ENCODE measurements at regions not wholly inside any gene's neighbourhood (a gene's known extent, or its start where the extent isn't known, plus 50 kb on each side); places are given as distances from the start of the nearest gene placed in this dataset.

DNA sequence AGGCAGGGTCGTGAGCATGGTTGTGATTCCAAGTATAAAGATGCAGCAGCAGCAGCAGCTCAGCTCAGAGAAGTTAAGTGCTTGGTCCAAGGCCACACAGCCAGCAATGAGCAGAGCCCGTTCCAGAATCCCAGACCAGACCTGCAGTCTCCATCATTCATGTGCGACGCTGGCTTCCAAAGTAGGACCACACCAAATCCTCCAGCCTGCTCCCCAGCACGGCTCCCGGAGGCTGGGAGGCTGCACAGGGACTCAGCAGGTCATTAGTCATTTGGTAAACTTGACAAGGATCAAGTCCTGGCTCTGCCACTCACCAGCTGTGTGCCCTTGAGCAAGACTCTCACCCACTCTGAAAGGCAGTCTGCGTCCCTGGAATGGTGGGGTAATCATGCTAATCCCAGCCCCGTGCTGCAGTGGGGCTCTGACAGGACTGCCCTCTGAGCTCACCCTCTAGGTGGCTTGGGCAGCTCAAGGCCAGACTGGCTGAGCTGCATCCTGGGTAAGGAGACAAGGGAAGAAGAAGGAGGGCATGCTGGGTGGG, 95.1 kb upstream of the TMEM132E start (continued):
- TF ChIP-seq MAZ (IDR thresholded peaks at IDR 0.05; ENCODE audit: borderline replicate concordance, low read depth, low read length) (no peak), HOXB13 (CRISPR knock-in tag; IDR thresholded peaks at IDR 0.05; ENCODE audit: low read depth) (no peak), KDM1A (IDR thresholded peaks at IDR 0.05; ENCODE audit: low read depth) (no peak), CHD2 (IDR thresholded peaks at IDR 0.05; ENCODE audit: low read length, partially characterized antibody) (no peak)
- TF ChIP-seq, protein P1, sequence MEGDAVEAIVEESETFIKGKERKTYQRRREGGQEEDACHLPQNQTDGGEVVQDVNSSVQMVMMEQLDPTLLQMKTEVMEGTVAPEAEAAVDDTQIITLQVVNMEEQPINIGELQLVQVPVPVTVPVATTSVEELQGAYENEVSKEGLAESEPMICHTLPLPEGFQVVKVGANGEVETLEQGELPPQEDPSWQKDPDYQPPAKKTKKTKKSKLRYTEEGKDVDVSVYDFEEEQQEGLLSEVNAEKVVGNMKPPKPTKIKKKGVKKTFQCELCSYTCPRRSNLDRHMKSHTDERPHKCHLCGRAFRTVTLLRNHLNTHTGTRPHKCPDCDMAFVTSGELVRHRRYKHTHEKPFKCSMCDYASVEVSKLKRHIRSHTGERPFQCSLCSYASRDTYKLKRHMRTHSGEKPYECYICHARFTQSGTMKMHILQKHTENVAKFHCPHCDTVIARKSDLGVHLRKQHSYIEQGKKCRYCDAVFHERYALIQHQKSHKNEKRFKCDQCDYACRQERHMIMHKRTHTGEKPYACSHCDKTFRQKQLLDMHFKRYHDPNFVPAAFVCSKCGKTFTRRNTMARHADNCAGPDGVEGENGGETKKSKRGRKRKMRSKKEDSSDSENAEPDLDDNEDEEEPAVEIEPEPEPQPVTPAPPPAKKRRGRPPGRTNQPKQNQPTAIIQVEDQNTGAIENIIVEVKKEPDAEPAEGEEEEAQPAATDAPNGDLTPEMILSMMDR (IDR thresholded peaks at IDR 0.05), result no peak
- TF ChIP-seq, protein P2, sequence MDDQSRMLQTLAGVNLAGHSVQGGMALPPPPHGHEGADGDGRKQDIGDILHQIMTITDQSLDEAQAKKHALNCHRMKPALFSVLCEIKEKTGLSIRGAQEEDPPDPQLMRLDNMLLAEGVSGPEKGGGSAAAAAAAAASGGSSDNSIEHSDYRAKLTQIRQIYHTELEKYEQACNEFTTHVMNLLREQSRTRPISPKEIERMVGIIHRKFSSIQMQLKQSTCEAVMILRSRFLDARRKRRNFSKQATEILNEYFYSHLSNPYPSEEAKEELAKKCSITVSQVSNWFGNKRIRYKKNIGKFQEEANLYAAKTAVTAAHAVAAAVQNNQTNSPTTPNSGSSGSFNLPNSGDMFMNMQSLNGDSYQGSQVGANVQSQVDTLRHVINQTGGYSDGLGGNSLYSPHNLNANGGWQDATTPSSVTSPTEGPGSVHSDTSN (IDR thresholded peaks at IDR 0.05), result no peak

DNA sequence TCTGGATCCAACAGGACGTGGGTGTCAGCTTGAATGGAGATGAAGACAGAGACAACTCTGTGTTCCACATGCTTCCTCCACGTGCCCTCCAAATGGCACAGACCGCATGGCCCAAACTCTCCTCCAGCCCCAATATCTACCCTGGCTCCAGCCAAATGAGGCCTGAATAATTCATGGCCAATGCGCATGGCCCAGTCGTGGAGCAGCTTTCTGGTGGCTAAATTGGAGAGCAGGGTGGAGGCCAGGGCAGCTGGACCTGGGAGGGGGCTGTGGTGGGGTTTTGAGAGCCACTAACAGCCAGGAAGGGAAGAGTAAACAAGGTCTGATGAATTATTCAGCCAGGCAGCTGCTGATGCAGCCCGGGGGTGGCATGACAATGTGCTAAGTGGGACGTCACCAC, 96.7 kb upstream of the TMEM132E start:
- Histone ChIP-seq H3K9me3 (no peaks in the 10 kb centered on the region), H3K4me2 (no peak overlapping the region), H3K4me1 (no peaks in the 10 kb centered on the region), H3K4me3 (no peak overlapping the region), H3K27ac (no peak overlapping the region)
- DNase-seq (ENCODE audit: low read depth in 1 of 2, low spot score in 1 of 2) (no peak), FAIRE-seq (no peak), ATAC-seq (no peak)
- ChIA-PET CTCF (interaction anchor here (0.7 to 1.6 kb wide), 2 partner anchors 12 to 13 kb away, joined by 3 to 5 read pairs; no protein-coding TSS in a partner anchor), POLR2A (no interaction called here)
- WGBS (ENCODE audit: missing lambda C conversion rate), result 25% methylated on average over 7 of the region's 7 CpGs
- TF ChIP-seq TP53 (CRISPR knock-in tag; IDR thresholded peaks at IDR 0.05), result no peak
- TF ChIP-seq FOSL2 (IDR thresholded peaks at IDR 0.05), result no peak
- TF ChIP-seq FOSL2 (CRISPR knock-in tag; IDR thresholded peaks at IDR 0.05), result no peak
- TF ChIP-seq EP300 (IDR thresholded peaks at IDR 0.05), result no peak
- no peak for TF ChIP-seq POLR2AphosphoS2 (conservative IDR thresholded peaks at IDR 0.05; ENCODE audit: low read length)
- no peak for TF ChIP-seq NFE2L2 (conservative IDR thresholded peaks at IDR 0.05; ENCODE audit: low read length)
- no peak for TF ChIP-seq HOXA7 (CRISPR knock-in tag; IDR thresholded peaks at IDR 0.05)
- no peak for TF ChIP-seq SREBF2 (IDR thresholded peaks at IDR 0.05)
- TF ChIP-seq, protein P3, sequence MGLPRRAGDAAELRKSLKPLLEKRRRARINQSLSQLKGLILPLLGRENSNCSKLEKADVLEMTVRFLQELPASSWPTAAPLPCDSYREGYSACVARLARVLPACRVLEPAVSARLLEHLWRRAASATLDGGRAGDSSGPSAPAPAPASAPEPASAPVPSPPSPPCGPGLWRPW (IDR thresholded peaks at IDR 0.05), result no peak
- no peak for TF ChIP-seq CHD4 (IDR thresholded peaks at IDR 0.05; ENCODE audit: borderline replicate concordance)
- TF ChIP-seq CBX8 (IDR thresholded peaks at IDR 0.05), result no peak
- TF ChIP-seq HOXB5 (CRISPR knock-in tag; IDR thresholded peaks at IDR 0.05), result no peak
- TF ChIP-seq MYC (IDR thresholded peaks at IDR 0.05; ENCODE audit: borderline replicate concordance, low read length), result no peak
- no peak for TF ChIP-seq RAD21 (conservative IDR thresholded peaks at IDR 0.05 in 1 of 2, IDR thresholded peaks at IDR 0.05 in 1 of 2)
- no peak for TF ChIP-seq MAZ (IDR thresholded peaks at IDR 0.05; ENCODE audit: borderline replicate concordance, low read depth, low read length)
- no peak for TF ChIP-seq POLR2A (IDR thresholded peaks at IDR 0.05; ENCODE audit: low read length)
- TF ChIP-seq EHF (CRISPR knock-in tag; IDR thresholded peaks at IDR 0.05), result no peak
- no peak for TF ChIP-seq RFX5 (IDR thresholded peaks at IDR 0.05)
- TF ChIP-seq CHD2 (IDR thresholded peaks at IDR 0.05; ENCODE audit: low read length, partially characterized antibody), result no peak

DNA sequence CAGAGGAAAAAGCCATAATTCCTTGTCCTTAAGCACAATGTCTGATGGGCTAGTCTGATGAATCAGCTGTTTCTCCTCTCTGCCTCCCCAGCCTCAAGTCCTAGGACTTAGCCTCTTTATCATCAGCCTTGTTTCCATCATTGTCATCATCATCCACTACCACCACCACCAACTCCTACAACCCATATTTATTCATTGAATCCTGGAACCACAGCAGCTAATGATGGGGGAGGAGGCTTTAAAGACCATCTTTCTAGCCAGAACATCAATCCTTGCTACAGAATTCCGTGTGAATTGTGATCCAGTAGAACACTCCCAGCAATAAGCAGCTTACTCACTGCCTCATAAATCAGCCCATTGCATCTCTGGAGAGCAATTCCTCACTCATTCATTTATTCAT, 97.6 kb upstream of the TMEM132E start:
- FAIRE-seq, result no peak
- H3K4me3 ChIP-seq, result no peak overlapping the region
- ChIA-PET POLR2A (no interaction called here), CTCF (interaction anchor here (1.6 kb wide), 1 partner anchor 12 kb away, joined by 5 read pairs; no protein-coding TSS in a partner anchor)
- no peak overlapping the region for H3K4me2 ChIP-seq
- ATAC-seq, result no peak
- 0% methylated on average over 1 of the region's 1 CpG for WGBS (ENCODE audit: missing lambda C conversion rate)
- no peaks in the 10 kb centered on the region for H3K9me3 ChIP-seq
- no peaks in the 10 kb centered on the region for H3K4me1 ChIP-seq
- no peak overlapping the region for H3K27ac ChIP-seq
- no peak for DNase-seq (ENCODE audit: low read depth in 1 of 2, low spot score in 1 of 2)
- TF ChIP-seq ZC3H11A (IDR thresholded peaks at IDR 0.05), result no peak
- TF ChIP-seq MYC (IDR thresholded peaks at IDR 0.05; ENCODE audit: borderline replicate concordance, low read length), result no peak
- TF ChIP-seq PHF8 (IDR thresholded peaks at IDR 0.05; ENCODE audit: borderline replicate concordance, low read depth), result no peak
- TF ChIP-seq CBX2 (IDR thresholded peaks at IDR 0.05; ENCODE audit: borderline replicate concordance, low read depth), result no peak
- no peak for TF ChIP-seq NPAS2 (CRISPR knock-in tag; IDR thresholded peaks at IDR 0.05; ENCODE audit: borderline replicate concordance)
- TF ChIP-seq, protein P1 (IDR thresholded peaks at IDR 0.05), result no peak
- TF ChIP-seq, protein P4, sequence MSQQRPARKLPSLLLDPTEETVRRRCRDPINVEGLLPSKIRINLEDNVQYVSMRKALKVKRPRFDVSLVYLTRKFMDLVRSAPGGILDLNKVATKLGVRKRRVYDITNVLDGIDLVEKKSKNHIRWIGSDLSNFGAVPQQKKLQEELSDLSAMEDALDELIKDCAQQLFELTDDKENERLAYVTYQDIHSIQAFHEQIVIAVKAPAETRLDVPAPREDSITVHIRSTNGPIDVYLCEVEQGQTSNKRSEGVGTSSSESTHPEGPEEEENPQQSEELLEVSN (IDR thresholded peaks at IDR 0.05; ENCODE audit: borderline replicate concordance, low read depth), result no peak
- TF ChIP-seq POLR2A (IDR thresholded peaks at IDR 0.05; ENCODE audit: low read length), result no peak
- TF ChIP-seq RAD21 (conservative IDR thresholded peaks at IDR 0.05 in 1 of 2, IDR thresholded peaks at IDR 0.05 in 1 of 2), result no peak
- no peak for TF ChIP-seq CBX8 (IDR thresholded peaks at IDR 0.05)
- no peak for TF ChIP-seq KDM5A (IDR thresholded peaks at IDR 0.05)
- TF ChIP-seq POLR2AphosphoS2 (conservative IDR thresholded peaks at IDR 0.05; ENCODE audit: low read length), result no peak
- TF ChIP-seq ZNF302 (CRISPR knock-in tag; IDR thresholded peaks at IDR 0.05), result no peak

Data from A549 (cell line).